ENCODE measurements at regions not wholly inside any gene's neighbourhood (a gene's known extent, or its start where the extent isn't known, plus 50 kb on each side); places are given as distances from the start of the nearest gene placed in this dataset.

- TF ChIP-seq, protein P1, sequence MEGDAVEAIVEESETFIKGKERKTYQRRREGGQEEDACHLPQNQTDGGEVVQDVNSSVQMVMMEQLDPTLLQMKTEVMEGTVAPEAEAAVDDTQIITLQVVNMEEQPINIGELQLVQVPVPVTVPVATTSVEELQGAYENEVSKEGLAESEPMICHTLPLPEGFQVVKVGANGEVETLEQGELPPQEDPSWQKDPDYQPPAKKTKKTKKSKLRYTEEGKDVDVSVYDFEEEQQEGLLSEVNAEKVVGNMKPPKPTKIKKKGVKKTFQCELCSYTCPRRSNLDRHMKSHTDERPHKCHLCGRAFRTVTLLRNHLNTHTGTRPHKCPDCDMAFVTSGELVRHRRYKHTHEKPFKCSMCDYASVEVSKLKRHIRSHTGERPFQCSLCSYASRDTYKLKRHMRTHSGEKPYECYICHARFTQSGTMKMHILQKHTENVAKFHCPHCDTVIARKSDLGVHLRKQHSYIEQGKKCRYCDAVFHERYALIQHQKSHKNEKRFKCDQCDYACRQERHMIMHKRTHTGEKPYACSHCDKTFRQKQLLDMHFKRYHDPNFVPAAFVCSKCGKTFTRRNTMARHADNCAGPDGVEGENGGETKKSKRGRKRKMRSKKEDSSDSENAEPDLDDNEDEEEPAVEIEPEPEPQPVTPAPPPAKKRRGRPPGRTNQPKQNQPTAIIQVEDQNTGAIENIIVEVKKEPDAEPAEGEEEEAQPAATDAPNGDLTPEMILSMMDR (conservative IDR thresholded peaks at IDR 0.05 in 1 of 2, IDR thresholded peaks at IDR 0.05 in 1 of 2; ENCODE audit: low read depth in 1 of 2, low read length in 2 of 2) = no peak
- TF ChIP-seq EZH2 (IDR thresholded peaks at IDR 0.05; ENCODE audit: low read length, missing control alignments) = no peak
These were observed 132.9 kb downstream of the SLC30A10 start for GRCh38 chr1:219795363-219795917.
